Calu3 (cell line): ENCODE measurements at regions not wholly inside any gene's neighbourhood (a gene's known extent, or its start where the extent isn't known, plus 50 kb on each side); places are given as distances from the start of the nearest gene placed in this dataset.

Source experiments
- BruUV-seq: library from RNA; stranded (reverse); fragments of 400-500 nt; replicated peaks from 2 replicates; lab custom pipeline; 2021; lab: Mats Ljungman, UMichigan
- CTCF ChIA-PET: fragments of 300-600 bp; sonication (Branson Sonifier 250); formaldehyde crosslinking; loops from one replicate; lab custom pipeline; 2022; ENCODE audit warnings: antibody characterized with exemption; lab: Charles Lee
- DNase-seq: peaks from one replicate; pipeline ENCODE4 v3.0.0; 2022
- H3K27ac Mint-ChIP-seq: one replicate; pipeline ENCODE4 v1.8.0; 2022; ENCODE audit warnings: mixed read lengths; ENCODE audit not compliant: unreplicated experiment
- H3K27me3 Mint-ChIP-seq: one replicate; pipeline ENCODE4 v1.8.0; 2022; ENCODE audit warnings: mixed read lengths; ENCODE audit not compliant: unreplicated experiment
- H3K36me3 Mint-ChIP-seq: one replicate; pipeline ENCODE4 v1.8.0; 2022; ENCODE audit warnings: mild to moderate bottlenecking, moderate library complexity, mixed read lengths; ENCODE audit not compliant: insufficient read depth, unreplicated experiment
- H3K4me1 Mint-ChIP-seq: one replicate; pipeline ENCODE4 v1.8.0; 2022; ENCODE audit warnings: mild to moderate bottlenecking, low read depth, mixed read lengths; ENCODE audit not compliant: unreplicated experiment
- H3K4me3 Mint-ChIP-seq: one replicate; pipeline ENCODE4 v1.8.0; 2022; ENCODE audit warnings: mild to moderate bottlenecking, low read depth, moderate library complexity, mixed read lengths; ENCODE audit not compliant: unreplicated experiment
- H3K9me3 Mint-ChIP-seq: one replicate; pipeline ENCODE4 v1.8.0; 2022; ENCODE audit warnings: low read depth, mixed read lengths; ENCODE audit not compliant: unreplicated experiment
- intact Hi-C: fragments of 100-400 bp; cut with micrococcal nuclease; formaldehyde crosslinking; loops from one replicate; pipeline ENCODE4 v1.10.0; 2022; ENCODE audit not compliant: unreplicated experiment
- TF ChIP-seq, protein P1 (sequence below): fragments of 200-600 bp; IDR thresholded peaks from one replicate; pipeline ENCODE4 v1.8.0; 2022; ENCODE audit warnings: antibody characterized with exemption; ENCODE audit not compliant: unreplicated experiment

DNA sequence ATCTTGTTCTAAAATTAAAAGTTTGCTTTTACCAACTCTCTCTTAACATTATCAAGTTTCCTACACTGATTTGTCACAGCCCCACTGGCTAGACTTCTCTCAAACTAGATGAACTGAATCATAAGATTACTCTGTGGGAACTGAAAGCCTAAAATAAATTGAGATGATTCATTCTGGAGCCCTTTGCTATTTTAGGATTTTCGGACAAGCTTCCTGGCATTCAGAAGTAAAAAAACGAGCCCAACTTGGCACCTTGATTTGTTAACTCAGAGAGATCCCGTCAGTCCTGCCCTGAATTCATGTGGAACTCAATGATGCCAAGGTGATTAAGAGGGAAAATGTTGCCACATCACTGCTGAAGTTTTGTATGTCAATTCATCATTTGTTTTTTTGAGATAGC is 122.0 kb upstream of the NRSN1 start:
- intact Hi-C loops: no loop called here
- TF ChIP-seq, protein P1, sequence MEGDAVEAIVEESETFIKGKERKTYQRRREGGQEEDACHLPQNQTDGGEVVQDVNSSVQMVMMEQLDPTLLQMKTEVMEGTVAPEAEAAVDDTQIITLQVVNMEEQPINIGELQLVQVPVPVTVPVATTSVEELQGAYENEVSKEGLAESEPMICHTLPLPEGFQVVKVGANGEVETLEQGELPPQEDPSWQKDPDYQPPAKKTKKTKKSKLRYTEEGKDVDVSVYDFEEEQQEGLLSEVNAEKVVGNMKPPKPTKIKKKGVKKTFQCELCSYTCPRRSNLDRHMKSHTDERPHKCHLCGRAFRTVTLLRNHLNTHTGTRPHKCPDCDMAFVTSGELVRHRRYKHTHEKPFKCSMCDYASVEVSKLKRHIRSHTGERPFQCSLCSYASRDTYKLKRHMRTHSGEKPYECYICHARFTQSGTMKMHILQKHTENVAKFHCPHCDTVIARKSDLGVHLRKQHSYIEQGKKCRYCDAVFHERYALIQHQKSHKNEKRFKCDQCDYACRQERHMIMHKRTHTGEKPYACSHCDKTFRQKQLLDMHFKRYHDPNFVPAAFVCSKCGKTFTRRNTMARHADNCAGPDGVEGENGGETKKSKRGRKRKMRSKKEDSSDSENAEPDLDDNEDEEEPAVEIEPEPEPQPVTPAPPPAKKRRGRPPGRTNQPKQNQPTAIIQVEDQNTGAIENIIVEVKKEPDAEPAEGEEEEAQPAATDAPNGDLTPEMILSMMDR: no peak
- BruUV-seq: no TSS peak
- no peaks in the 10 kb centered on the region for H3K27me3 Mint-ChIP-seq
- H3K36me3 Mint-ChIP-seq: no peaks in the 10 kb centered on the region
- H3K4me3 Mint-ChIP-seq: no peak overlapping the region
- no peak for DNase-seq
- H3K9me3 Mint-ChIP-seq: no peaks in the 10 kb centered on the region
- CTCF ChIA-PET: no interaction called here
- no peak overlapping the region for H3K27ac Mint-ChIP-seq
- H3K4me1 Mint-ChIP-seq: peaks cover 5% of the 10 kb centered on the region

DNA sequence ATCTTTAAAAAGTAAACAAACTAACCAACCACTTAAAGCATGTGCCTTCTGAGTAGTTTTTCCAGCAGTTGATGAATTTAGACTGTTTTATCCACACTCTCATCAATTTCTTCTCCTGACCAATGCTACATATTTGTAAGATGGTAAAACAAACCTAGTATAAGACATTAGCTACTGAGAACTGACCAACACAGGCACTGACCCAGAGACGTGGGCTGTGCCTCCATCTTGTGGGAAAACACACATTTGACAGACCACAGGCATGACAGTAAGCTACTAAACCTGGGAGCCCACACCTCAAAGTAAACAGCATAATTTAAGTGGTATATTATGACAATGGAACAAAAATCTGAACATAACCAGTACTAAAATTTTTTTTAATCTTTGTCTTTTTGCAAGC is 121.4 kb upstream of the NRSN1 start:
- no peak for DNase-seq
- Mint-ChIP-seq H3K27me3 (no peaks in the 10 kb centered on the region), H3K27ac (no peak overlapping the region), H3K9me3 (no peaks in the 10 kb centered on the region), H3K4me1 (peaks cover 5% of the 10 kb centered on the region), H3K36me3 (no peaks in the 10 kb centered on the region), H3K4me3 (no peak overlapping the region)
- TF ChIP-seq, protein P1: no peak
- CTCF ChIA-PET: no interaction called here
- intact Hi-C loops: no loop called here
- BruUV-seq: no TSS peak

DNA sequence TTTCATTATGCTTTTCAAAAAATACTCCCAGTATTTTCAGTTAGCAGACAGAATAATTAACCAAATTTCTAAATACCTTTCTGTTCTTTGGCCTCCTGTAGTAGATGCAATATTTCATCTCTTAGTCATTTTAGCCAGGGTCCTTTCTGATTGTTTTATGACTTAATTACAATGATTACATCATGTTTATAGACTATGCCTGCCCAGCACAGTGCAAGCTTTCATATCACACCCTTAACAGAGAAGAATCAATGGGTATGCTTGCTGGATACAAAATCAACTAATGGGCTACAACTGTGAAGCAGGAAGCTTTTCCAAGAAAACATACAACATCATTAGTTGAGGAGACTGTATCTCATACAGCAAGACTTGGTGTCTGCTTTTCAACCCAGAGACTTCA is 119.8 kb upstream of the NRSN1 start:
- Mint-ChIP-seq H3K9me3 (peaks cover 1% of the 10 kb centered on the region), H3K27ac (no peak overlapping the region), H3K36me3 (no peaks in the 10 kb centered on the region), H3K27me3 (no peaks in the 10 kb centered on the region), H3K4me1 (peaks cover 5% of the 10 kb centered on the region), H3K4me3 (no peak overlapping the region)
- TF ChIP-seq, protein P1: no peak
- no peak for DNase-seq
- CTCF ChIA-PET: no interaction called here
- intact Hi-C loops: no loop called here
- no TSS peak for BruUV-seq

DNA sequence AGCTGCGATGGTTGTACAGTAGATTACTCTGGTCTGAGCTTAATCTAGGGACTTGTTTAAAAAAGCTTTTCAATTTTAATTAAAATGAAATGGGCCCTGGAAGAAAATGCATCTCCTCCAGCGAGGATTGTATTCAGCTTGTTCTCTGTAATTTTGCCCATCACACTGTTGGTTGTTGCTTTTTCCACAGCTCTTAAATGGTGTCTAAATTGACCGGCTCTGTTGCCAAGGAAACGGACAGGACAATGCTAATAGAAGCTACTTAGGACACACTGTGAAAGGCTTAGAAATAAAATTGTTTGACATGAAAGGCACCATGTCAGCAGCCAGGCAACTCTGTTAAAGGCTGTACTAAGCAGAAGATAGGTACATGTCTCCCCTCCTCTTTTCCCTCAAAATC is 116.7 kb upstream of the NRSN1 start:
- no TSS peak for BruUV-seq
- no peaks in the 10 kb centered on the region for H3K36me3 Mint-ChIP-seq
- intact Hi-C loops: no loop called here
- H3K4me3 Mint-ChIP-seq: no peak overlapping the region
- peaks cover 4% of the 10 kb centered on the region for H3K9me3 Mint-ChIP-seq
- TF ChIP-seq, protein P1: no peak
- no peak overlapping the region for H3K27ac Mint-ChIP-seq
- CTCF ChIA-PET: interaction anchor here (0.6 to 1.0 kb wide), 2 partner anchors 133 to 1088 kb away, joined by 3 to 6 read pairs; no protein-coding TSS in a partner anchor
- no peaks in the 10 kb centered on the region for H3K27me3 Mint-ChIP-seq
- peaks cover 5% of the 10 kb centered on the region for H3K4me1 Mint-ChIP-seq
- no peak for DNase-seq
